Fibroblast of skin of scalp (primary cell): ENCODE measurements at regions not wholly inside any gene's neighbourhood (a gene's known extent, or its start where the extent isn't known, plus 50 kb on each side); places are given as distances from the start of the nearest gene placed in this dataset.

Experiments used
- DNase-seq: peaks from one replicate; pipeline ENCODE4 v3.0.0-alpha.2; 2013

DNA sequence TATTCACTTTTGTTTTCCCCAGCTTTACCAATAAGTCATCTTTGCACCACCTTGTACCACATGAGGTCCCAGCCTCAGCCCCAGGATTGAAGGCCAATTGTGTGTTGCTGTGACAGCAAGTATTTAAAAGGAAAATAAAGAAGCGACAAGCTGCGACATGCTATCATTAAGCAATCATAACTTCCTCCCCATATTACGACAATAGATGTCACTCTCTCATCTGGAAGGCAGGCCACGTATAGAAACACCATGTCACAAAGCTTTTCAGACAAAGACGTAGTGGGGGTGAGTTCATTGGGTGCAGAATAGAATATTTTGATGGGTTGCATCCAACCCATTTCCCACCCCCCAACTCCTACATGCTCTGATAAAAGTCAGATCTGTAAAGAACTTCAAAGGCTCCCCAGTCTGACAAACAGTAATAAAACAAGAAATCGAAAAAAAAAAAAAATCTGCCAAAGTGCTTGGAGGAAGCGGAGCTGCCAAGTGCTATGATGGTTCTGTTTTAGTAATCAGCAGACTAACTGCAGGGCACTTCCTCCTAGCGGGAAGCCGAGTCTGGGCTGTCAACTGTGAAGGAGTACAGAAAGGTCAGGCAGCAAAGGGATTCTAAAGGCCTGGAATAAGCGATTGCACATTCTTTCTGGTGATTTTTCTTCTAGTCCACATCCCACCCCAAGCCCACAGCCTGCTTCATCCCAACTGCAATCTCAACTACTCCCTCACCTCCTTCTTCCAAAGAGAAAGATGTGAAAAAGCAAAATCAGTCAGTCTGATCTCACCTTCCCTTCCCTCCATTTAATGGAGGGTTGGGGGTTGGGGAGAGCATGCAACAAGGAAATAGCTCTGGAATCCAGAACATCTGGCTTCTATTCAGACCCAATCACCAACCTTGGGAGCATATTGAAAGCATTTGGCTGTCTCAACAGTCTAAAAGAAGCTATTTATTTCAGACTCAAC is 131.4 kb upstream of the UBASH3B start:
- peak; percentile 77 for DNase-seq

DNA sequence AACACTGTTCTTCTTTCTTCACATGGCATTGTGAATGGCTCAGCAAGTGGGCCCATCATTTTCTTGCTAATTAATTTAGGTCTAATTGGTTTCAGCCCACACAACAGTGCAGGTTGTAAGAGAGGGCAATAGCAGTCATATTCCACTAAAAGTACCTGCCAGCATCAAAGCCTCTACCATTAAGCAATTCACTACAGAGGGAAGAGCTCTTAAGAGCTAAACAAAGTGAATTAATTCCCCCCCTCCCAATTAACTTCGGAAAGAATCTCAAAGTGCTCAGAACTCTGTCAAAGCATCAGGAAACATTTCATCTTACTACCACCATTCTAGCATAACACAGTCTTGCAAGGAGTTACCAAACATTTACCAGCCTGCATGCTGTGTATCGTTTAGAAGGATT is 133.9 kb upstream of the UBASH3B start:
- DNase-seq: no peak

DNA sequence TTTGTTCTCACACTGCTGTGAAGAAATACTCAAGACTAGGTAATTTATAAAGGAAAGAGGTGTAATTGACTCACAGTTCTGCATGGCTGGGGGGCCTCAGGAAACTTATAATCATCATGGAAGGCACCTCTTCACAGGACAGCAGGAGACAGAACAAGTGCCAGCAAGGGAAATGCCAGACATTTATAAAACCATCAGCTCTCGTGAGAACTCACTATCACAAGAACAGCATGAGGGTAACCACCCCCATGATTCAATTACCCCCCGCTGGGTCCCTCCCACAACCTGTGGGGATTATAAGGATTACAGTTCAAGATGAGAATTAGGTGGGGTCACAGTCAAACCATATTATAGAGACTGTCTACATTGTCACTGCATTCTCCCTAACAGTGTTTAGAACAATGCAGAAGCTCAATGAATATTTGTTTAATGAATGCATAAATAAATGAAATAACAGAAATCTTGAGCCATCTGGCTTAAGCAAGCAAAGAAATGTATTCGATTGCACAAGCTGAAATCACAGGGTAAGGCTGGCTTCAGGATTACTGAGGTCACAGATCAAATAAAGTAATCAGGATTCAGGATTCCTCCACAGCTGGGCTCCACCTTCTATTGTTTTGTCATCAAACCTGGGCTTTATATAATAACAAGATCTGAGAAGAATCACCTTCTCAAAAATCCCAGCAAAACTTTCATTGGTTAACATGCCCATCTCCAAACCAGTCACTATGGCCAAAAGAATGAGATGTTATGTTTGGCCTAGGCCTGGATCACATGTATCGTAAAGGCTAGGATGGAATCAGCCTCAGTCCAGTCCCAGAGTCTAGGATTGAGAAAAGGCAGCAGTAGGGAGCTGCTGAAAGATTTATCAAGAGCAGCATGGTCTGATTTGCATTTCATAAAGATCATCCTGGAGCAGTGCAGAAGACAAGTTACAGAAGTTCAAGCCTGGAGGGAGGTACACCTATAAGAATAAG is 137.8 kb upstream of the UBASH3B start:
- peak; percentile 61 for DNase-seq

DNA sequence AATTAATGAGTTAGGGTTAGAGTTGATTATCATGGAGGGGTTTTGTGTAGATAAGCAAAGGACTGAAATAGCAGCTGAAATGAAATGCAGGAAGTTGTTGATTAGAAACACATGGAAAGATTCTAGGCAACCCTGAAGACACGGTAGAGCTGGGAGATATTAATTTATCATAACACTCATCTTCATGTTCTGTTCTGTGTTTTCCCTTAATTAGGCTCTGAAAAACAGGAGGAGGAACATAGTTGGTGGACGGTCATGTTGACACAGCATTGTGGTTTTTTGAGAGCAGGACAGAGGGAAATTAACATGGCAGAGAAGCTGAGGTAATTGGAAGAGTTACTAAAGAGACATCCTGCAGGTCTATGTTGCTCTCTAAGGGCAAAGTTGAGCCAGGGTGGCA is 138.8 kb upstream of the UBASH3B start:
- DNase-seq: peak; percentile 28

DNA sequence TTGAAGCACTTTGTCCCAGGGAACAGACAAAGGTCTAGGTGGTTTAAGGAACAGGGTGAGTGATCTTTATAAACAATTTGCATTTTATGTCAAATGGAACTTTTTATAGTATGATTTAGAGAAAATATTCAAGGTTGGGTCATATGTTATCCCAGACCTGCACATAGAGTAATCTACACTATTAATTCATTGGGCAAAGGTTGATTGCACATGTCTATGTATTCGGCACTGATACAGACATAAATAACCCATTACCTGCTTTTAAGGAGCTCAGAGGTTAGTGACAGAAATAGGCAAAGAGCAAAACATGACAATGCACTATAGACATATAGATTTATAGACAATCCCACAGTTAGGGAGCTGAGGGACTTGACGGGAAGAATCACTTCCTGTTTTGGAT is 141.5 kb upstream of the UBASH3B start:
- DNase-seq: no peak

DNA sequence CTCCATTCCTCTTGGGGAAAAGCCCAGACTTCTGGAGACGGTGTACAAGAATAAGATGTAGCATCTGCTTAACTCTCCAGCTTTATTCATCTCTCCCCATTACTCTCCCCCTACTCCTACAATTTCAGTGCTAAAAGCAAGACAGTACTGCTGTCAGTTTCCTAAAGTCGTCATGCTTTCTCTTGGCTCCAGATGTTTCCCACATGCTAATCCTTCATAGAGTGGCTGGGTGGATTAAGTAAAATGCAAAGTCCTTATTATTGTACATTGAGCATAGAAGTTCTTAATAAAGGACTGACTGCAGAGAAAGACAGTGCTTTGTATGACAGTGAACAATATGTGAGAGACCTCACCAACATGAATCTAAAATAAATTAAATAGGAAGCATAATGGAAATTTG is 142.2 kb upstream of the UBASH3B start:
- no peak for DNase-seq

DNA sequence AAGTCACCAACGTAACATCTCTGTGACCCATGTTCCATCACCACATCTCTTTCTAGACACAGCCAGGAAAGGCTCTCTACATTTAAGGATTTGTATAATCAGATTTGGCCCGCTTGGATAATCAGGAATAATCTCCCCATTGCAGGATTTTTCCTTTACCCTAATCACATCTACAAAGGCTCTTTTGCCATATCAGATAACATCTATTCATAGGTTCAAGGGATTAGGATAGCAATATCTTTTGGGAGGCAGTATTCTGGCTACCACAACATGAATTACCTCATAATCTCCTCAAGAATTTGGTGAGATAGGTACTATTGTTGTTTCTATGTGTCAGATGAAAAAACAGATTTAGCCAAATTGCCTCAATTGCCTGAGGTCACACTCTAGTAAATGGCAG is 142.8 kb upstream of the UBASH3B start:
- DNase-seq: no peak

DNA sequence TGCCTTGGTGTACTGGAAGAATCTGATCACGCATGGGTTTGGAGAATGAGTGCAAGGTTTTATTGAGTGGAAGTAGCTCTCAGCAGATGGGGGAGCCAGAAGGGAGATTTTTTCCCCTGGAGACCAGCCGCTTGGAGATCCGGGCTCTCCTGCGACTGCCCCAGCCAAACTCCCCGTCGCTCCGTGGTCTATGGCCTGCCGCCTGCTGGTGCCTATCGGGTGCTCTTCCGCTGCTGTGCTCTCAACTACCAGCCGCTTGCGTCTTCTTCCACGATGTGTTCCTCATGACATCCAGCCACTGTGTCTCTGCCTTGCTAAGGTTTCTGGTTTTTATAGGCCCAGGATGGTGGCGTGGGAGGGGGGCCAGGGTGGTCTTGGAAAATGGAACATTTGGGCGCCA is 145.6 kb upstream of the UBASH3B start:
- no peak for DNase-seq

DNA sequence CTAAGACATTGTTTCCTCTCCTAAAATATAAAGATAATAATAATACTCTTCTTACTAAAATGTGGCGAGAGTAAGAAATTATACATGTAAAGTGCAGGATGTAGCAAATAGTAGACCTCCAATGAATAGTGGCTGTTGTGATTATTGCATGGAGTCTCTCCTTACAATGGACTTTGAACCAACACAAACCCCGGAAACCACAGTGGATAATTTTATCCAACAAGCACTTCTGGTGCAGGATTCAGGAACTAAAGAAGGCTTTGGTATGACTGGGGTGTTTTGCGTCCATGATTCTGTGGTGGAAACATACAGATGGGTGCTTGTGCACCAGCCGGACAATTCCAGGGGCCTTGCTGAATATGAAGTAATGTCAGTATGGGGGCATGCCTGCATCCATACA is 146.4 kb upstream of the UBASH3B start:
- no peak for DNase-seq

DNA sequence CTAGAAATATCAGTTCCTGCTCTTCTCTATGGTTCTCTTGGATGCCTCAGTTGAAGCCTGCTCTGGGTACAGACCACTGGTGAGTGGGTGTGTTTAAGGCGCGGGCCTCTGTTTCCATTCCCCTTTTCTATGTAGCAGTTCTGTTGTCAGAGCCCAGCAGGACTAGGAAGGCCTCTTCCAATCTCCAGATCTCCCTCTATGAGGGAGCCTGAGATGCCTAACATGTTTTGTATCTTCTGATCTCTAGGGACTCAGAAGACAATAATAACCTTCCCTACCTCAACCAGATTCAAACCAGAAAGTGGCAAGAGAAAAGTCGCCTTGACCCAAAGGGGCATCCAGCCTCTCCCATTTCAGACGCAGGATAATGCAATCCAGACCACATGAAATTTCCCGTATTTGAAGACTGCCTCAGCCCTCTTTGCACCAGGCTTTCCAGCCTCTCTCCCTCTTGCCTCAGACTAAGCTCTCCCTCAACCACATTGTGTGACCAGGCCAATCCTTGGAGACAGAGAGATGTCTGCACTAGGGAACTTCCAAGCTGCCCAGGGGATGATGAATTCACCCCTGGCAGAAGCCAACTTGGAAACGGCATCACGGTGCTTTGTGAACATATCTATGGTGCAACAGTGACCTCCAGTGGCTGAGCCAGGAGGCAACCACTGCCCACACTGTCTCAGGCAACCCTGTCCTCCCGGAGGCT is 150.1 kb upstream of the UBASH3B start:
- peak; percentile 97 for DNase-seq

DNA sequence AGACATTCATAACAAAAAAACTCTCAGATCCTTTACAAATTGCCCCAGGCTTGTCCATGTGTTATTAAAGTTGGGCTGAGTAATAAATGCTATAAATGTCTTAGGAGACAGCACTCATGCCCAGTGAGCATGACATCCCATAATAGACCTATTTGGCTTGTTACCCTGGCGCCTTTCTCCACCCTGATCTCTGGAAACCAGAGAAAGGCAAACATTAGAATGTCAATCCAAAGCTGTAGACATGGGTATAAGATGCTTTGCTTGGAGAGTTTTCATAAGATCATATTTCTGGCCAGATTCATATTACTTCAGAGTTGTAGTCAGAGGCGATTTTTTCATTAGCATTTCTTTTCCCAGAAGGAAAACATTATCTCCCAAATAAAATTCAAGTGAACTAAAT is 161.3 kb upstream of the UBASH3B start:
- peak; percentile 75 for DNase-seq

DNA sequence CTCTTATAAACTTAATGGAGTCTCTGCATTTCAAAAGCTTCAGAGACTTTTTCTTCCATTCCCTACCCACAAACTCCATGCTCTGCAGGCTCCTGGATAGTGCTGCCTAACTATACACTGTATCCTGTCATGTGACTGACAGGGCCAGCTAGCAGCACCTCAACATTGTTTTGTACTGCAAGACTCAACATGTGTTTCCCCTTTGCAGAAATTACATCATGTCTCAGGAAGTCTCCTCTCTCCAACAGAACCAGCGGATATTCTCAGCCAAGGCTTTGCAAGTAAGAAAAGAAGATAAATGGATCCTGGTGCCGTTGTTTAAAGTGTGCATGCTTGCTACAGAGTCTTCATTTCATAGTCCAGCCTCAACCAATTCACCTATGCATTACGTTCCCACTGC is 164.0 kb upstream of the UBASH3B start:
- peak; percentile 43 for DNase-seq

DNA sequence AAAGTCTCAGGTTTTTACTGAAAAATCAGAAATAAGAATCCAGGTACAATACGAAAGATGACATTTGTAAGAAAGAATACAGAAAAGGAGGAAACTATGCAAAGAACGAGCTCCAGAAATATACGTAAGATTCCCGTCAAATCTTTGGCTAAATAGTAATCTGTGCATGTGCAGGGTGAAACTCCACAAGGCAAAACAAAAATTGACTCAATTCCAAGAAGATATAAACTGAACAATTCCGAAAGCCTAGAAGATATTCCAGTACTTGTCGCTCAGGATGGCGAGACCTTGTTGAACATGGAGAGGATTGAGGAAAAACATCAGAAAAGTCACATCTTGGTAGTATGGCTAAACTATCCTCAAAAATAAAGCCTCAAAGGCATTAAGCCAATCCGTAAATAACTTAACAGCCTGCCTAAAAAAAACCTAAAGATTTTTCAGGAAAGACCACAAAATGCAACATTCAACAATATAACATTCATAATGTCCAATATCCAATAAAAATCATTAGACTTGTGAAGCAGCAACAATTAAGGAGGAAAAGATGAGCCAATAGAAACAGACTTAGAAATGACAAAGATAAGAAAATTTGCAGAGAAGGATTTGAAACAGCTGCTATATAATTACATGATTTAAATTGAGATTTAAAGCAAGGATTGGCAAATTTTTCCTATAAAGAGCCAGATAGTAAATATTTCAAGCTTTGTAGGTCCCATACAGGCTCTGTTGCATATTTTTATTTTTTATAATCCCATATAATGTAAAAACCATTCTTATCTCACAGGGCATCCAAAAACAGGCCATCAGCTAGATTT is 166.4 kb upstream of the UBASH3B start:
- no peak for DNase-seq

DNA sequence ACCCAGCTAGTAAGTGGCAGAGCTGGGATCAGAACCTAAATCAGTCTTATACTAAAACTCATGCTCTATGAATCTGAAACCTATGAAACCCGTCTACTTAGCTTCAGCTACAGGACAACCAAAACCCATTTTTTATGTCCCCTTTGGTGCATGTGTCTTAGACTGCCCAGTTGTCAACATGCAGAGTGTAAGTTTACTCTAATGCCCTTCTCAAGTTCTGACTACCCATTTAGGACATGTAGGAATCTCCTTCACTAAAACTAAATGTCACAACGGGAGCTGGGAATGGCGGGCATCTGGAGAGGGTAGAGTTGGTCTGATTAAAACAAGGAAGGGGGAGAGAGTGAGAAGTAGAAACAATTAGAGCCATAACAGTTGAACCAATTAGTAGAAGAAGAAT is 167.9 kb upstream of the UBASH3B start:
- no peak for DNase-seq

DNA sequence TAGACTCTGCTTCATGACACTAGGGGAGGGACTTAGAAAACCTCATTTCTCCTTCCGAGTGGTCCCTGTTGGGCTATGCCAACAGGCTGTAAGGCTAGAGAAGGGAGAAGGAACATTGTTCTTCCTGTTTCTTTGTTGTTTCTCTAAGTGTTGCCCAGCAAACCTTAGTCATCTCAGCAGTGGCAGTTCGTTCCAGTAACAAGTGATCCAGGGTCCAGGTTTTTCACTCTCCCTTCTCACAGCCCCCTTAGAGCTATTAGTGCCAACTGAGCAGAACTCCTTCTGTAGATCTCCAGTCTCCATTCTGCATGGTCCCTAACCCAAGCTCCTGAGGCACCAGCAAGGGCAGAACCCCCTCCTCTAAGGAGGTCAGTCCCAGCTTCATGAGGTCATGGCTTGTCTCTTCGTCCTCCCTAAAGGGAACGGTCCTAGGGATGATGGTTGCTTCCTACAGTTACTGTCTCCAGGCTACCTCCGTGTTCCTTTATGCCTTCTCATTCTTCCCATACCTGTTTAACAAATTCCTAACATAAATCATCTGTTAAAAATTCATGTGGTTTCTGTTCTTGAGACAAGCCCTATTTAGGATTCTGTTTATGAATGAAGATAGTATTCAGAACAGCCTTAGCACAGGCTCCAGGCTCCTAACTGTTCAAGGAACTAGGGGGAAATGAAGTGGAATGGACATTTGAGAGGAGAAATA is 168.6 kb upstream of the UBASH3B start:
- DNase-seq: no peak

DNA sequence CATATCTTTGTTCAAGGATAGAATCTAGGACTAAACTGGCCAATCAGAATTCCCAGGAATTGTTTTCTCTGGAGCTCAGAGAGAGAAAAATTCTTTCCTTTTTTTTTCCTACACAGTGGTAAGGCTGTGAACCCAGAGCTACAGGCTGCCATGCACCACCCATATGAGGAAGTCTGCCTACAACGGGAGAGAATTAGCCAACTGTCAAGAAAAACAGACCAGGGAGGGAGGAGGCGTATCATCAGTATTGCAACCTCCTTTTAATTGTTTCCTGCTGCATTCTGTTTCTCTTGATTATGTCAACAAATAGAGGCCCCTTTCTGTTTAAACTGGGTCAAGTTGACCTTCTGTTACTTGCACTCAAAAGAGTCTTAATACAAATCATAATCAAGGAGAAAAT is 176.5 kb upstream of the UBASH3B start:
- peak; percentile 3 for DNase-seq

DNA sequence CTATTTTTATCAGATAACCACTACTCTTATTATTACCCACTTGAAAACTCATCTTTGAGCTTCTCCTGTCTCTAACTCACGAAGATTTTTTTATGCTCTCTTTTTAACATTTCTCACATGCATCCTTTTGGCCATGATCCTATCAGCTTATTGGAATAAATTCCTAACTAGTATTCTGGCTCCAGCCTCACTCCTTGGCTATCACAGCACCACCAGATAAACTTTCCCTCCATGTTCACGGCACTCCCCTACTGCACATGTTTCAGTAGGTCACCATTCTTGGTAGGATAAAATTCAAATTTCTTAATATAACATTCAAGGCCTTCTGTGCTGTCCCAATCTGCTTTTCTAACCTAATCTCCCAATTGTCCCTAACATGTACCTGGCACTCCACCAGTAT is 186.6 kb upstream of the UBASH3B start:
- no peak for DNase-seq

DNA sequence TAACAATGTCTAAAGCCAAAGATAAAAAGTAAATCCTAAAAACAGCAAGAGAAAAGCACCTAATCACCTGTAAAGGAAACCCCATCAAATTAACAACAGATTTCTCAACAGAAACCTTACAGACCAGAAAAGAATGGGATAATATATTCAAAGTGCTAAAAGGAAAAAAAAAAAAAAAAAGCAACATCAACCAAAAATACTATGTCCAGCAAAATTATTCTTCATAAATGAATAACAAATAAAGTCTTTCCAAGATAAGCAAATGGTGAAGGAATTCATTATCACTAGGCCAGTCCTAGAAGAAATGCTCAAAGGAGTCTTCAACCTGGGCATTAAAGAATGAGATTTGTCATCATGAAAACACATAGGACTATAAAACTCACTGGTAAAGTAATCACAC is 192.0 kb upstream of the UBASH3B start:
- DNase-seq: no peak

DNA sequence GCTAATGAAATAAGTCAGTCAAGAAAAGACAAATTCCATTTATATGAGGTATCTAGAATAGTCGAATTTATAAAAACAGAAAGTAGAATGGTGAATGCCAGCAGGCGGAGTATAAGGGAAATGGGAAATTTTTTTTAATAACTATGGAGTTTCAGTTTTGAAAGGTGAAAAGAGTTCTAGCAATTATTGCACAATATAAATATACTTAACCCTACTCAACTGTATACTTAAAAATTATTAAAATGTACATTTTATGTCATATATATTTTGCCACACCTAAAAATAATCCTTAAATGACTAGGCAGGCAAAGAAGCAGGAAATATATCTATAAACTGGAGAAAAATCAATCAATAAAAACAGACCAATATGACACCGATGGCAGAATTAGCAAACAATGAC is 196.5 kb upstream of the UBASH3B start:
- DNase-seq: no peak

DNA sequence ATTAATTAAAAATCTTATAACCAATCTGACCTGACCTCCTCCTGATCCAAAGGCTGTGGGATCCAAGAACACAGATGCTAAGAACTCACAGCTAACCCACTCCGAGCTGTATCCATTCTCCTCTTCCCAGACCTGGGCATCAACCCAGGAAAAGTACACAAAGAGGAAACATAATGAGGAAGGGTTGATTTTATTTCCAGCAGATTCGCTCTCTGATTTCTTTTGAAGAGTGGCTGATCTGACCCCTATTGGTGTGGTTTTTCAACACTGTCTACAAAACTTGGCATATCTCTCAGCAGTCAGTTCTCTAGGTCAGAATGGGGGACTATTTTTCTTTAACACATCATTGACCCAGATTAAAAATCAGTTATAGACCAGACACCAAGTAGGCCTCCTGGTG is 201.9 kb upstream of the UBASH3B start:
- no peak for DNase-seq

DNA sequence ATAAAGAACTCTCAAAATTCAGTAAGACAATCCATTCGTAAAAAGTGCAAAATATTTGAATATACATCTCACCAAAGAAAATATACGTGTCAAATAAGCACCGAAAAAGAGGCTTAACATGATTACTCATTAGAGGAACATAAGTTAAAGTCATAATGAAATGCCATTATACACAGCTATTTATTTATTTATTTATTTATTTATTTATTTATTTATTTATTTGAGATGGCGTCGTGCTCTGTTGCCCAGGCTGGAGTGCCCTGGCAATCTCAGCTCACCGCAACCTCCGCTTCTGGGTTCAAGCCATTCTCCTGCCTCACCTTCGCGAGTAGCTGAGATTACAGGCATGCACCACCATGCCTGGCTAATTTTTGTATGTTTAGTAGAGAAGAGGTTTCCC is 203.6 kb upstream of the UBASH3B start:
- no peak for DNase-seq
